ENCODE measurements at regions not wholly inside any gene's neighbourhood (a gene's known extent, or its start where the extent isn't known, plus 50 kb on each side); places are given as distances from the start of the nearest gene placed in this dataset.
A peak's percentile ranks its signal among the peaks of the same experiment; 100 is the strongest.

- Histone ChIP-seq H3K9ac (no peak overlapping the region), H2AFZ (replicated peaks) (no peak overlapping the region), H3K27me3 (no peaks in the 10 kb centered on the region), H3K4me3 (no peak overlapping the region), H4K20me1 (ENCODE audit: low read depth) (no peaks in the 10 kb centered on the region), H3K36me3 (no peaks in the 10 kb centered on the region), H3K9me3 (ENCODE audit: low read depth) (no peaks in the 10 kb centered on the region), H3K4me1 (peaks cover 9% of the 10 kb centered on the region), H3K4me2 (no peak overlapping the region), H3K27ac (no peak overlapping the region), H3F3A (ENCODE audit: low read depth) (no peaks in the 10 kb centered on the region), H3K79me2 (ENCODE audit: low read depth) (no peaks in the 10 kb centered on the region)
- TF ChIP-seq EZH2 (IDR thresholded peaks at IDR 0.05): no peak
- TF ChIP-seq, protein P1, sequence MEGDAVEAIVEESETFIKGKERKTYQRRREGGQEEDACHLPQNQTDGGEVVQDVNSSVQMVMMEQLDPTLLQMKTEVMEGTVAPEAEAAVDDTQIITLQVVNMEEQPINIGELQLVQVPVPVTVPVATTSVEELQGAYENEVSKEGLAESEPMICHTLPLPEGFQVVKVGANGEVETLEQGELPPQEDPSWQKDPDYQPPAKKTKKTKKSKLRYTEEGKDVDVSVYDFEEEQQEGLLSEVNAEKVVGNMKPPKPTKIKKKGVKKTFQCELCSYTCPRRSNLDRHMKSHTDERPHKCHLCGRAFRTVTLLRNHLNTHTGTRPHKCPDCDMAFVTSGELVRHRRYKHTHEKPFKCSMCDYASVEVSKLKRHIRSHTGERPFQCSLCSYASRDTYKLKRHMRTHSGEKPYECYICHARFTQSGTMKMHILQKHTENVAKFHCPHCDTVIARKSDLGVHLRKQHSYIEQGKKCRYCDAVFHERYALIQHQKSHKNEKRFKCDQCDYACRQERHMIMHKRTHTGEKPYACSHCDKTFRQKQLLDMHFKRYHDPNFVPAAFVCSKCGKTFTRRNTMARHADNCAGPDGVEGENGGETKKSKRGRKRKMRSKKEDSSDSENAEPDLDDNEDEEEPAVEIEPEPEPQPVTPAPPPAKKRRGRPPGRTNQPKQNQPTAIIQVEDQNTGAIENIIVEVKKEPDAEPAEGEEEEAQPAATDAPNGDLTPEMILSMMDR (IDR thresholded peaks at IDR 0.05): no peak
- TF ChIP-seq EZH2phosphoT487 (IDR thresholded peaks at IDR 0.05): no peak
- H3K27ac Mint-ChIP-seq: peak overlapping the region; percentile 30
- H3K27me3 Mint-ChIP-seq (ENCODE audit: insufficient read depth, low read depth): peaks cover 13% of the 10 kb centered on the region
- H3K36me3 Mint-ChIP-seq: no peaks in the 10 kb centered on the region
- H3K4me3 Mint-ChIP-seq: no peak overlapping the region
- peaks cover 10% of the 10 kb centered on the region for H3K9me3 Mint-ChIP-seq
- DNase-seq (ENCODE audit: low spot score): no peak
- peaks cover 9% of the 10 kb centered on the region for H3K4me1 Mint-ChIP-seq
These were observed 73.1 kb downstream of the MATN1 start for GRCh38 chr1:30650038-30650967.

DNA sequence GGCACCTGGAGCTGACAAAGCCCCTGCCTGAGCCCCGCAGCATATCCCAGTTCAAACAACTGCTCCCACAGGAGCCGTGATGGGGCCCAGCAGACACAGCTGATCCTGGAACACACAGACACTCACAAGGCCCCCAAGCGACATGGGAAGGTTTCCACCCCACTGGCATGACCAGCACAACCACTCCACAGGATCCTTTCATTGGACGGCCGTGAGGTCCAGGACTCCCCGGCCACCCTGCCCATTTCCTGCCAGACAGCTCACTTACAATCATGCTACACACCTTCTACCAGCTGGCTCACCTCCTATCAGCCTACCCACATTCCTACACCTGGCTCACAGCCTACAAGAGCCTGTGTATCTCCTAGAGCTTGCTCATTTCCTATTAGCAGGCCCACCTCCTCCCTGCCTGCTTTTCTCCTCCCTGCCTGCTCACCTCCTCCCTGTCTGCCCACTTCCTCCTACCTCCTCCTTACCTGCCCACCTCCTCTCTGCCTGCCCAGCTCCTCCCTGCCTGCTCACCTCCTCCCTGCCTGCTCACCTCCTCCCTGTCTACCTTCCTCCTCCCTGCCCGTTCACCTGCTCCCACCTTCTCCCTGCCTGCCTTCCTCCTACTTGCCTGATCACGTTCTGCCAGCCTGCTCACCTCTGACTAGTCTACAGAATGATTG, 73.9 kb downstream of the MATN1 start:
- no peaks in the 10 kb centered on the region for H3K36me3 Mint-ChIP-seq
- no peak overlapping the region for H3K4me2 ChIP-seq
- H3F3A ChIP-seq (ENCODE audit: low read depth): no peaks in the 10 kb centered on the region
- H3K4me3 ChIP-seq: no peak overlapping the region
- no peaks in the 10 kb centered on the region for H4K20me1 ChIP-seq (ENCODE audit: low read depth)
- TF ChIP-seq EZH2phosphoT487 (IDR thresholded peaks at IDR 0.05) (no peak), EZH2 (IDR thresholded peaks at IDR 0.05) (no peak)
- TF ChIP-seq, protein P1 (IDR thresholded peaks at IDR 0.05): no peak
- no peaks in the 10 kb centered on the region for H3K79me2 ChIP-seq (ENCODE audit: low read depth)
- no peak overlapping the region for H2AFZ ChIP-seq (replicated peaks)
- H3K27ac Mint-ChIP-seq: peak overlapping the region; percentile 25
- no peaks in the 10 kb centered on the region for H3K9me3 ChIP-seq (ENCODE audit: low read depth)
- H3K27me3 Mint-ChIP-seq (ENCODE audit: insufficient read depth, low read depth): peaks cover 13% of the 10 kb centered on the region
- H3K27me3 ChIP-seq: no peaks in the 10 kb centered on the region
- peaks cover 6% of the 10 kb centered on the region for H3K9me3 Mint-ChIP-seq
- no peak overlapping the region for H3K4me3 Mint-ChIP-seq
- H3K36me3 ChIP-seq: no peaks in the 10 kb centered on the region
- no peak overlapping the region for H3K9ac ChIP-seq
- peaks cover 9% of the 10 kb centered on the region for H3K4me1 ChIP-seq
- no peak overlapping the region for H3K27ac ChIP-seq
- peaks cover 9% of the 10 kb centered on the region for H3K4me1 Mint-ChIP-seq
- DNase-seq (ENCODE audit: low spot score): no peak

- Mint-ChIP-seq H3K4me1 (peaks cover 9% of the 10 kb centered on the region), H3K4me3 (no peak overlapping the region), H3K9me3 (peaks cover 2% of the 10 kb centered on the region), H3K27me3 (ENCODE audit: insufficient read depth, low read depth) (peaks cover 16% of the 10 kb centered on the region), H3K36me3 (no peaks in the 10 kb centered on the region), H3K27ac (no peak overlapping the region)
- Histone ChIP-seq H2AFZ (replicated peaks) (no peak overlapping the region), H4K20me1 (ENCODE audit: low read depth) (no peaks in the 10 kb centered on the region), H3K9ac (no peak overlapping the region), H3K9me3 (ENCODE audit: low read depth) (no peaks in the 10 kb centered on the region), H3K4me3 (no peak overlapping the region), H3K4me2 (no peak overlapping the region), H3K27me3 (no peaks in the 10 kb centered on the region), H3K79me2 (ENCODE audit: low read depth) (no peaks in the 10 kb centered on the region), H3K36me3 (no peaks in the 10 kb centered on the region), H3F3A (ENCODE audit: low read depth) (no peaks in the 10 kb centered on the region), H3K27ac (no peak overlapping the region), H3K4me1 (peaks cover 9% of the 10 kb centered on the region)
- DNase-seq (ENCODE audit: low spot score): no peak
- TF ChIP-seq, protein P1 (IDR thresholded peaks at IDR 0.05): no peak
- TF ChIP-seq EZH2 (IDR thresholded peaks at IDR 0.05) (no peak), EZH2phosphoT487 (IDR thresholded peaks at IDR 0.05) (no peak)
These were observed 74.9 kb downstream of the MATN1 start for GRCh38 chr1:30648408-30649000.

Data from neural progenitor cell (in vitro differentiated cells).